NCI-H146 (cell line): ENCODE measurements at regions not wholly inside any gene's neighbourhood (a gene's known extent, or its start where the extent isn't known, plus 50 kb on each side); places are given as distances from the start of the nearest gene placed in this dataset.
A peak's percentile ranks its signal among the peaks of the same experiment; 100 is the strongest.
"Not testable (repeated sequence)": the region's sequence is repeated elsewhere in the genome, so short reads cannot be mapped to it uniquely, and the experiment has no call there.

Experiments used
- DNase-seq: peaks from one replicate; lab custom pipeline; 2025; lab: John Stamatoyannopoulos, UW

DNA sequence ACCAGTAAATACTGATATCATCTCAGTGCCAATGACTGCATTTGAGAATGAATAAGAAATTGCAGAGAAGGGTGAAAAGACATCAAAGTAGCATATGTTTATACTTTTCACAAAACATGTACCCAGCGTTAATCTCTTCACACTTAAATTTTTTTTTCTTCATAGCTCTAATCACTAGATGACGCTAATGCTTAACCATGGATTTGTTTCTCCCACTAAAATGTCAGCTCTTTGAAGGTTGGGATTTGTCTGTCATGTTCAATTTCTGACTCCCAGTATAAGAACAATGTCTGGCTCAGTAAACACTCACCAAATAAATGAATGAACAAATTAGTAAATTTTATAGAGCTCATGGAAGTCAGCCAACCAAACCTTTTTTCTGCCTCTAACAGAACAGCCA, 78.3 kb upstream of the LMCD1 start:
- no peak for DNase-seq

GRCh38 chr3:8424281-8424680, 77.3 kb upstream of the LMCD1 start:
- DNase-seq, result no peak

DNA sequence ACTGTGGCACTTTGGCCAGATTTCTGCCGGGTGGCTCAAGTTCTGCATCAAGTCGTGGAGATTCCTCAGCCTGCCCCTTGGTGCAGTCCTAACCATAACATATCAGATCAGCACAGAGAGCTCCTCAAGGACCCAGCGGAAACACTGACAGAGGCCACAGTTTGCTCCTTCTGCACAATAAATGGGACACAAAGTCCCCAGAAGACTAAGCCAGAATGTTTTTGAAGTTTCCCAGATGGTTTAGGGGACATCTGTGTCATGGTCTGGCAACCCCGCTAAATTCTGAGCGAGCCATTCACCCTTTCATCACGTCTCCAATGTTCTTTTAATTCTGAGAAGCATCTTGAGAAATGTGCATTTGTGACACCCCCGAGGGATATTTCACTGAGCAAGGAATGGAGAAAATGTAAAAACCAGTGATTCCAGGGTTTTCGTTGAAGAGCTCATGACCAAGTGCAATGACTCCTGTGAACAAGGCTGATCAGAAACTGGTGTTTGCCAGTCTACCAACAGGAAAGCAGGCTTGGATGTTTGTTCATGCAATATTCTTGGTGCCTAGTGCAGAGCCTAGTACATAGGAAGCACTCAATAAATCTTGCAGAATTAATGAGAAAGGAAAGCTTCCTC, 64.8 kb upstream of the LMCD1 start:
- DNase-seq, result no peak

DNA sequence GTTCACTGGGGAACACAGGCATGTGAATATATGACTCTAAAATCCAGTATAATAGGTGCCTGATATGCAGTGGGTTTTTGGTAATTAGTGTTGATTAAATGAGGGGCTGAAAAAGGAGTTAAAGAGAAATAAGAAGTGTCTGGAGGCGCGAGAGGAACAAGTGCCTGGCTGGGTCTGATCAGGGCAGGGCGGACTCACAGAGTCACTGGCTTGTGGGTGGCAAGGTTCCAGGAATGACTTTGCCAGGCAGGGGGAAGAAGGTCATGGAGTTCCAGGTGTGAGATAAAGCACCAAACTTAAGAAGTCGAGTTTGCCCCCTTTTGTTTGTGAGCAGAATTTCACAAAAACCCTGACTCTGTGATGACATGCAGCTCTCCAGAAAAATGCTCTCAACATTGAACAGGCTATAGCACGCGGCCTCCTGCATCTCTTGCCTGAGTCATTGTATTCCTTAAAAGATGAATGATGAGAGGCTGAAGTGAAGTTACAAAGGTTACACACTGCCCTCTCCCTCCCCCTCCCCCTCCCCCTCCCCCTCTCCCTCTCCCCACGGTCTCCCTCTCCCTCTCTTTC, 63.0 kb upstream of the LMCD1 start:
- no peak for DNase-seq

- not testable (repeated sequence) for DNase-seq
Observed at GRCh38 chr3:8440142-8440541, 61.5 kb upstream of the LMCD1 start.

GRCh38 chr3:8441969-8442559, 59.6 kb upstream of the LMCD1 start:
- DNase-seq, result peak; percentile 24

DNA sequence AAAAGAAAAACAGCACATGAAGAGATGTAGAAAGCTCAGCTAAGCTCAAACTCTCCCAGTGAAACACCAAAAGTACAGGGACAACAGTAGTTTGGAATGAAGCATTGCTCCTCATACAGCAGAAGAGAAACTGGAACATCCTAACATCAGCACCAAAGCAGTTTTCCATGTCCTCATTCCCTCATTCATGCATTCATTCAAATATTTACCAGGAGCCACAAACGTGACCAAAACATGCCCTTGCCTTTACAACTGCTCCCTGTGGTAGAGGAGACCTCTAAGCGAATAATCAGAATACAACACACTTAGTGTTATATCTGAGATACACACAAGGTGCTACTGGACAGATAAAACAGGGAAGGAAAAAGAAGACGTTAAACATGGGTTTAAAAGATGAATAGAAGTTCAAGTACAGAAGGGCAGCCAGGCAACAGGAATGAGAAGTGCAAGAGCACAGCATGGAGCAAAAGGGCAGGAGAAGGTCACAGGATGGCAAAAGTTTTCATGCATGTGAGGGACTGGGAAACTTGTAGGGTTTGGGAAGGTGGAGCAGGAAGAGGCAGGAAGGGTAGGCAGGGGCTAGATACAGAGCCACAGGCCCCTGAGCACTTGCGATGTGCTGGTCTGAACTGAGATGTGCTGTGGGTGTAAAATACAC, 58.5 kb upstream of the LMCD1 start:
- DNase-seq, result no peak

GRCh38 chr3:8443829-8444791, 57.5 kb upstream of the LMCD1 start:
- DNase-seq, result peak; percentile 81

DNA sequence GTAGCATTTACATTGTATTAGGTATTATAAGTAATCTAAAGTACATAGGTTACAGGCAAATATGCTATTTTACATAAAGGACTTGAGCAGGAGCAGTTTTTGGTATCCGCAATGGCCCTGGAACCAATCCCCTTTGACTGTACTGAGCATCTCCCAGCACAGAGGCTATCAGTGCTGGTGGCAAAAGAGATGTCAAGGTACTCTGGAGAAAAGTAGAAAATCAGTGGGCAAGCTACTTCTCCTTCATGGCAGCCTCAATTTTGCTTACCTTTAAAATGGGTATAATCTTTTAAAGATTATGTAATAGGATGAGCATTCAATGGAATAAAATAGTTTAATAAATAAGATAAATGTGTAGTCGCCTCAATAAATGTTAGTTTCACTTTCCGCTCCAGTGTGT, 56.7 kb upstream of the LMCD1 start:
- no peak for DNase-seq

- DNase-seq, result no peak
Observed at GRCh38 chr3:8445861-8446260, 55.8 kb upstream of the LMCD1 start.

GRCh38 chr3:8446845-8447244, 54.8 kb upstream of the LMCD1 start:
- DNase-seq, result no peak

DNA sequence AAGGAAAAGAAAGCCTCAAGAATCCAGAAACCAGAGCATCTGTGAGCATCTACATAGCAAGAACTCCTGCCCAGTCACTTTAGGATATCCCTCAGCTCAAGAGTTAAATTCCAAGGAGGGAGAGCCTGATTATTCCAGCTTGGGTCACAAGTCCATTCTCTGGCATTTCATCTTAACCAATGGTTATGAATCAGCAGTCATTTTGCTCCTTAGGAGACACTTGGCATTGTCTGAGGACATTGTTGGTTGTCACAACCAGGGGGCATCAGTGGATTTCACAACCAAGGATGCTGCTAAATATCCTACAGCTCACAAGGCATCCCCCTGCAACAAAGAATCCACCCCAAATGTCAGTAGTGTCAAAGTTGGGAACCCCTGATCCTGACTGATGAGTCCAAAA, 51.0 kb upstream of the LMCD1 start:
- no peak for DNase-seq

GRCh38 chr3:8451696-8452095, 49.9 kb upstream of the LMCD1 start:
- no peak for DNase-seq
